H9 (cell line): ENCODE measurements at regions not wholly inside any gene's neighbourhood (a gene's known extent, or its start where the extent isn't known, plus 50 kb on each side); places are given as distances from the start of the nearest gene placed in this dataset.

Experiments used
- DNase-seq: peaks from one replicate; pipeline ENCODE4 v3.0.0-alpha.2; 2017
- H2AFZ ChIP-seq: one replicate; pipeline ENCODE4 v1.6.1; 2013; ENCODE audit warnings: mild to moderate bottlenecking, low read length, control low read depth, moderate library complexity
- H2AK5ac ChIP-seq: 2 replicates; pipeline ENCODE4 v1.6.1; 2013; ENCODE audit warnings: low read length, control low read depth, mixed read lengths; ENCODE audit not compliant: insufficient read length
- H2BK120ac ChIP-seq: one replicate; pipeline ENCODE4 v1.6.1; 2013; ENCODE audit warnings: low read depth, mild to moderate bottlenecking, low read length, control low read depth, inconsistent platforms; ENCODE audit not compliant: poor library complexity, severe bottlenecking
- H2BK12ac ChIP-seq: 2 replicates; pipeline ENCODE4 v1.6.1; 2013; ENCODE audit warnings: low read length, control low read depth, mixed read lengths, low read depth; ENCODE audit not compliant: insufficient read length
- H2BK15ac ChIP-seq: 2 replicates; pipeline ENCODE4 v1.6.1; 2013; ENCODE audit warnings: low read depth, low read length, control low read depth
- H2BK20ac ChIP-seq: one replicate; pipeline ENCODE4 v1.6.1; 2013; ENCODE audit warnings: low read depth, mild to moderate bottlenecking, low read length, control low read depth, inconsistent platforms; ENCODE audit not compliant: poor library complexity, severe bottlenecking
- H2BK5ac ChIP-seq: 2 replicates; pipeline ENCODE4 v1.6.1; 2013; ENCODE audit warnings: low read length, control low read depth, mixed read lengths; ENCODE audit not compliant: insufficient read length
- H3K14ac ChIP-seq: 2 replicates; pipeline ENCODE4 v1.6.1; 2013; ENCODE audit warnings: low read length, control low read depth; ENCODE audit not compliant: insufficient read depth
- H3K18ac ChIP-seq: 2 replicates; pipeline ENCODE4 v1.6.1; 2013; ENCODE audit warnings: low read depth, mild to moderate bottlenecking, mixed read lengths, low read length, control low read depth; ENCODE audit not compliant: insufficient read length
- H3K23ac ChIP-seq: 2 replicates; pipeline ENCODE4 v1.6.1; 2013; ENCODE audit warnings: low read length, control low read depth, mixed read lengths, low read depth; ENCODE audit not compliant: insufficient read length
- H3K23me2 ChIP-seq: 2 replicates; pipeline ENCODE4 v1.6.1; 2013; ENCODE audit warnings: low read depth, mild to moderate bottlenecking, mixed read lengths, low read length, control low read depth; ENCODE audit not compliant: insufficient read length, poor library complexity, severe bottlenecking
- H3K27ac ChIP-seq: 2 replicates; pipeline ENCODE4 v1.5.1; 2013; ENCODE audit warnings: low read length, control low read depth, mixed read lengths, low read depth; ENCODE audit not compliant: insufficient read length
- H3K27me3 ChIP-seq: 2 replicates; pipeline ENCODE4 v1.6.1; 2013; ENCODE audit warnings: low read length, control low read depth, inconsistent platforms; ENCODE audit not compliant: insufficient read depth
- H3K4ac ChIP-seq: 2 replicates; pipeline ENCODE4 v1.6.1; 2013; ENCODE audit warnings: low read depth, mild to moderate bottlenecking, control low read depth, inconsistent platforms, low read length, moderate library complexity
- H3K4me1 ChIP-seq: 2 replicates; pipeline ENCODE4 v1.6.1; 2013; ENCODE audit warnings: low read length, control low read depth, inconsistent platforms; ENCODE audit not compliant: insufficient read depth
- H3K4me2 ChIP-seq: 2 replicates; pipeline ENCODE4 v1.6.1; 2013; ENCODE audit warnings: low read length, control low read depth, mixed read lengths; ENCODE audit not compliant: insufficient read length, insufficient read depth
- H3K56ac ChIP-seq: 2 replicates; pipeline ENCODE4 v1.6.1; 2013; ENCODE audit warnings: low read depth, mild to moderate bottlenecking, mixed read lengths, low read length, control low read depth; ENCODE audit not compliant: insufficient read length
- H3K79me1 ChIP-seq: 2 replicates; pipeline ENCODE4 v1.6.1; 2013; ENCODE audit warnings: low read depth, mild to moderate bottlenecking, moderate library complexity, low read length, control low read depth, inconsistent platforms; ENCODE audit not compliant: insufficient read depth, poor library complexity, severe bottlenecking
- H3K79me2 ChIP-seq: 2 replicates; pipeline ENCODE4 v1.6.1; 2013; ENCODE audit warnings: low read length, control low read depth, inconsistent platforms; ENCODE audit not compliant: insufficient read depth
- H3K9ac ChIP-seq: 2 replicates; pipeline ENCODE4 v1.6.1; 2013; ENCODE audit warnings: low read length, control low read depth, mixed read lengths; ENCODE audit not compliant: insufficient read length; ENCODE audit errors: extremely low read depth
- H3K9me3 ChIP-seq: one replicate; pipeline ENCODE4 v1.6.1; 2013; ENCODE audit warnings: low read depth, low read length, inconsistent platforms; ENCODE audit not compliant: control insufficient read depth
- H3T11ph ChIP-seq: one replicate; pipeline ENCODE4 v1.6.1; 2013; ENCODE audit warnings: mild to moderate bottlenecking, low read length, control low read depth, inconsistent platforms
- H4K20me1 ChIP-seq: one replicate; pipeline ENCODE4 v1.6.1; 2013; ENCODE audit not compliant: control insufficient read depth, insufficient read length, insufficient read depth
- H4K5ac ChIP-seq: 2 replicates; pipeline ENCODE4 v1.6.1; 2013; ENCODE audit warnings: low read depth, mild to moderate bottlenecking, mixed read lengths, low read length, control low read depth; ENCODE audit not compliant: insufficient read length
- H4K8ac ChIP-seq: replicated peaks from 2 replicates; pipeline ENCODE4 v1.6.1; 2013; ENCODE audit warnings: low read length, control low read depth, mixed read lengths, low read depth; ENCODE audit not compliant: insufficient read length
- H4K91ac ChIP-seq: 2 replicates; pipeline ENCODE4 v1.6.1; 2013; ENCODE audit warnings: low read depth, mild to moderate bottlenecking, moderate library complexity, mixed read lengths, low read length, control low read depth; ENCODE audit not compliant: insufficient read length
- H3K27ac Mint-ChIP-seq, 3 experiments: 2 replicates in 2 of 3; 3 replicates in 1 of 3; pipeline ENCODE4 v1.8.0; 2020 to 2021; ENCODE audit warnings: mixed read lengths in 3 of 3, mild to moderate bottlenecking in 1 of 3, moderate library complexity in 1 of 3
- H3K27me3 Mint-ChIP-seq: 2 replicates; pipeline ENCODE4 v1.8.0; 2021; ENCODE audit warnings: low read depth, mild to moderate bottlenecking, moderate library complexity, mixed read lengths
- H3K36me3 Mint-ChIP-seq, 3 experiments: 2 replicates in 2 of 3; 3 replicates in 1 of 3; pipeline ENCODE4 v1.8.0; 2020 to 2021; ENCODE audit warnings: low read depth in 3 of 3, mixed read lengths in 3 of 3; ENCODE audit not compliant: insufficient read depth in 1 of 3
- H3K4me1 Mint-ChIP-seq, 2 experiments: 2 replicates each; pipeline ENCODE4 v1.8.0; 2020; ENCODE audit warnings: mixed read lengths in 2 of 2
- H3K4me3 Mint-ChIP-seq, 2 experiments: 2 replicates in 1 of 2; 3 replicates in 1 of 2; pipeline ENCODE4 v1.8.0; 2020 to 2021; ENCODE audit warnings: mild to moderate bottlenecking in 2 of 2, mixed read lengths in 2 of 2, moderate library complexity in 1 of 2
- H3K9me3 Mint-ChIP-seq, 2 experiments: 2 replicates in 1 of 2; 3 replicates in 1 of 2; pipeline ENCODE4 v1.8.0; 2020; ENCODE audit warnings: mild to moderate bottlenecking in 2 of 2, mixed read lengths in 2 of 2, moderate library complexity in 1 of 2
- CTCF ChIP-seq: fragments of 200-600 bp; sonication (generic); conservative IDR thresholded peaks from 3 replicates; pipeline ENCODE4 v1.8.0; 2021; ENCODE audit warnings: antibody characterized with exemption, mild to moderate bottlenecking
- WGBS: extraction: QIAGEN DNeasy Blood & Tissue Kit; methylation state at CpG from one replicate; pipeline ENCODE4 v1.1.7; 2013; ENCODE audit warnings: missing lambda C conversion rate, low lambda C conversion rate, mixed read lengths; ENCODE audit not compliant: insufficient read length; ENCODE audit errors: extremely low coverage; 5-methylcytosine and 5-hydroxymethylcytosine counted together

- no peak overlapping the region for H3K27ac ChIP-seq
- Mint-ChIP-seq H3K4me1 (no peaks in the 10 kb centered on the region), H3K9me3 (no peaks in the 10 kb centered on the region)
Measured at GRCh38 chr3:107189158-107189791, 188.0 kb upstream of the CCDC54 start.

More at GRCh38 chr3:107189158-107189791, 188.0 kb upstream of the CCDC54 start:
- Histone ChIP-seq H3K27me3 (no peaks in the 10 kb centered on the region), H3K9me3 (no peaks in the 10 kb centered on the region), H3K9ac (no peak overlapping the region), H2BK15ac (no peak overlapping the region), H3K79me1 (no peaks in the 10 kb centered on the region), H4K8ac (no peak overlapping the region), H3K4me1 (no peaks in the 10 kb centered on the region), H2BK12ac (no peak overlapping the region), H2BK20ac (no peak overlapping the region), H2BK5ac (no peak overlapping the region), H2AFZ (no peak overlapping the region), H2BK120ac (no peak overlapping the region), H4K20me1 (no peaks in the 10 kb centered on the region), H4K5ac (no peak overlapping the region), H3K23me2 (no peaks in the 10 kb centered on the region), H3K4ac (no peak overlapping the region), H3K14ac (0 out of 2 replicates have a peak overlapping the region, but pooled peaks have one; percentile 8), H3K79me2 (no peaks in the 10 kb centered on the region), H3K4me2 (no peak overlapping the region), H3K56ac (no peak overlapping the region), H3K18ac (no peak overlapping the region), H4K91ac (no peak overlapping the region), H3K23ac (no peak overlapping the region), H2AK5ac (no peak overlapping the region), H3T11ph (no peak overlapping the region)
- no peak for TF ChIP-seq CTCF
- no peaks in the 10 kb centered on the region for H3K27me3 Mint-ChIP-seq
- H3K4me3 Mint-ChIP-seq, result no peak overlapping the region
- no peaks in the 10 kb centered on the region for H3K36me3 Mint-ChIP-seq
- WGBS, result no CpG with 5 or more reads among the region's 2 CpGs
- no peak for DNase-seq
- H3K27ac Mint-ChIP-seq, result no peak overlapping the region
